Iris pigment epithelial cell (primary cell): ENCODE measurements at regions not wholly inside any gene's neighbourhood (a gene's known extent, or its start where the extent isn't known, plus 50 kb on each side); places are given as distances from the start of the nearest gene placed in this dataset.

ENCODE experiments used
- DNase-seq: peaks from one replicate; pipeline ENCODE4 v3.0.0-alpha.2; 2011; ENCODE audit warnings: low read depth

- no peak for DNase-seq
Measured at GRCh38 chr20:20933142-20933958, 172.8 kb downstream of the LINC00237 start.

- no peak for DNase-seq
Measured at GRCh38 chr20:20932156-20932555, 174.0 kb downstream of the LINC00237 start.

- DNase-seq, result no peak
Measured at GRCh38 chr20:20931632-20932031, 174.5 kb downstream of the LINC00237 start.

GRCh38 chr20:20931024-20931423 is 175.1 kb downstream of the LINC00237 start:
- no peak for DNase-seq

GRCh38 chr20:20930500-20930899 is 175.7 kb downstream of the LINC00237 start:
- DNase-seq, result no peak

- DNase-seq, result no peak
Measured at GRCh38 chr20:20929341-20929740, 176.8 kb downstream of the LINC00237 start.

GRCh38 chr20:20926222-20926905 is 179.8 kb downstream of the LINC00237 start:
- no peak for DNase-seq

- DNase-seq, result no peak
Measured at GRCh38 chr20:20920433-20920832, 185.7 kb downstream of the LINC00237 start.

- no peak for DNase-seq
Measured at GRCh38 chr20:20915844-20916243, 190.3 kb downstream of the LINC00237 start.

GRCh38 chr20:20904501-20904831 is 192.0 kb upstream of the RALGAPA2 start:
- DNase-seq, result no peak

GRCh38 chr20:20903773-20904500 is 191.5 kb upstream of the RALGAPA2 start:
- no peak for DNase-seq

- no peak for DNase-seq
Measured at GRCh38 chr20:20897922-20898321, 185.5 kb upstream of the RALGAPA2 start.

GRCh38 chr20:20897145-20897544 is 184.7 kb upstream of the RALGAPA2 start:
- DNase-seq, result no peak

- DNase-seq, result no peak
Measured at GRCh38 chr20:20896606-20897005, 184.2 kb upstream of the RALGAPA2 start.

GRCh38 chr20:20895537-20895936 is 183.1 kb upstream of the RALGAPA2 start:
- DNase-seq, result no peak

- no peak for DNase-seq
Measured at GRCh38 chr20:20894753-20895152, 182.3 kb upstream of the RALGAPA2 start.

- no peak for DNase-seq
Measured at GRCh38 chr20:20894280-20894679, 181.8 kb upstream of the RALGAPA2 start.

GRCh38 chr20:20892328-20892727 is 179.9 kb upstream of the RALGAPA2 start:
- DNase-seq, result no peak

GRCh38 chr20:20890751-20891150 is 178.3 kb upstream of the RALGAPA2 start:
- no peak for DNase-seq

- no peak for DNase-seq
Measured at GRCh38 chr20:20888936-20889335, 176.5 kb upstream of the RALGAPA2 start.

- no peak for DNase-seq
Measured at GRCh38 chr20:20888266-20888656, 175.8 kb upstream of the RALGAPA2 start.

GRCh38 chr20:20887593-20888265 is 175.3 kb upstream of the RALGAPA2 start:
- no peak for DNase-seq
